ENCODE measurements at regions not wholly inside any gene's neighbourhood (a gene's known extent, or its start where the extent isn't known, plus 50 kb on each side); places are given as distances from the start of the nearest gene placed in this dataset.

- no peak for FAIRE-seq
Observed at GRCh38 chrX:16222151-16222550, 54.9 kb downstream of the MAGEB17 start.

- FAIRE-seq = no peak
Observed at GRCh38 chrX:16223385-16223784, 56.1 kb downstream of the MAGEB17 start.

GRCh38 chrX:16239211-16239610 lies 71.9 kb downstream of the MAGEB17 start:
- FAIRE-seq = no peak

GRCh38 chrX:16240231-16240905 lies 73.1 kb downstream of the MAGEB17 start:
- no peak for FAIRE-seq

- FAIRE-seq = no peak
Observed at GRCh38 chrX:16240968-16241367, 73.7 kb downstream of the MAGEB17 start.

GRCh38 chrX:16250296-16250695 lies 83.0 kb downstream of the MAGEB17 start:
- FAIRE-seq = no peak

GRCh38 chrX:16251782-16252181 lies 84.5 kb downstream of the MAGEB17 start:
- no peak for FAIRE-seq

GRCh38 chrX:16258882-16259281 lies 91.6 kb downstream of the MAGEB17 start:
- no peak for FAIRE-seq

GRCh38 chrX:16267431-16267830 lies 100.2 kb downstream of the MAGEB17 start:
- FAIRE-seq = no peak

- FAIRE-seq = no peak
Observed at GRCh38 chrX:16268206-16268605, 100.9 kb downstream of the MAGEB17 start.

- FAIRE-seq = no peak
Observed at GRCh38 chrX:16278927-16279326, 111.6 kb downstream of the MAGEB17 start.

- FAIRE-seq = no peak
Observed at GRCh38 chrX:16282209-16282608, 114.9 kb downstream of the MAGEB17 start.

- no peak for FAIRE-seq
Observed at GRCh38 chrX:16284842-16285241, 117.6 kb downstream of the MAGEB17 start.

- no peak for FAIRE-seq
Observed at GRCh38 chrX:16290997-16291396, 123.7 kb downstream of the MAGEB17 start.

GRCh38 chrX:16300831-16301230 lies 133.6 kb downstream of the MAGEB17 start:
- no peak for FAIRE-seq

GRCh38 chrX:16304751-16305150 lies 137.5 kb downstream of the MAGEB17 start:
- no peak for FAIRE-seq

- no peak for FAIRE-seq
Observed at GRCh38 chrX:16305187-16305586, 137.9 kb downstream of the MAGEB17 start.

- FAIRE-seq = no peak
Observed at GRCh38 chrX:16307950-16308349, 140.7 kb downstream of the MAGEB17 start.

GRCh38 chrX:16308773-16309172 lies 141.5 kb downstream of the MAGEB17 start:
- FAIRE-seq = no peak

- no peak for FAIRE-seq
Observed at GRCh38 chrX:16310326-16310725, 143.0 kb downstream of the MAGEB17 start.

GRCh38 chrX:16311671-16312070 lies 144.4 kb downstream of the MAGEB17 start:
- FAIRE-seq = no peak

GRCh38 chrX:16312761-16313623 lies 145.7 kb downstream of the MAGEB17 start:
- no peak for FAIRE-seq

- FAIRE-seq = no peak
Observed at GRCh38 chrX:16316331-16316730, 149.1 kb downstream of the MAGEB17 start.

GRCh38 chrX:16319929-16320328 lies 152.6 kb downstream of the MAGEB17 start:
- no peak for FAIRE-seq

Data from A204.1 (cell line).